Neural cell (in vitro differentiated cells): ENCODE measurements at regions not wholly inside any gene's neighbourhood (a gene's known extent, or its start where the extent isn't known, plus 50 kb on each side); places are given as distances from the start of the nearest gene placed in this dataset.

Source experiments
- H2AFZ ChIP-seq: fragments of 200-600, 300-800 bp; sonication (generic), shearing (Covaris generic); 2 replicates; pipeline ENCODE4 v1.6.0; 2014; ENCODE audit warnings: low read depth, mild to moderate bottlenecking, antibody characterized with exemption, low read length, moderate library complexity
- H3F3A ChIP-seq: fragments of 200-600 bp; shearing (Covaris generic); 2 replicates; pipeline ENCODE4 v1.6.1; 2016; ENCODE audit warnings: mild to moderate bottlenecking, moderate library complexity, mixed read lengths, antibody characterized with exemption, low read length; ENCODE audit not compliant: insufficient read depth, poor library complexity, severe bottlenecking
- H3K27ac ChIP-seq: fragments of 200-600, 300-800 bp; sonication (generic), shearing (Covaris generic); 2 replicates; pipeline ENCODE4 v1.5.1; 2014; ENCODE audit warnings: mild to moderate bottlenecking, low read length, moderate library complexity
- H3K27me3 ChIP-seq: fragments of 300-800, 200-600 bp; sonication (generic), shearing (Covaris generic); 2 replicates; pipeline ENCODE4 v1.6.0; 2014; ENCODE audit warnings: mild to moderate bottlenecking, low read depth, low read length, moderate library complexity; ENCODE audit not compliant: insufficient read depth
- H3K36me3 ChIP-seq: fragments of 300-800, 200-600 bp; sonication (generic), shearing (Covaris generic); 2 replicates; pipeline ENCODE4 v1.5.1; 2014; ENCODE audit warnings: mild to moderate bottlenecking, antibody characterized with exemption, low read length, moderate library complexity; ENCODE audit not compliant: insufficient read depth
- H3K4me2 ChIP-seq: fragments of 300-800, 200-600 bp; sonication (generic), shearing (Covaris generic); 2 replicates; pipeline ENCODE4 v1.6.0; 2014; ENCODE audit warnings: mild to moderate bottlenecking, low read length
- H3K4me3 ChIP-seq: fragments of 300-800, 200-600 bp; sonication (generic), shearing (Covaris generic); 2 replicates; pipeline ENCODE4 v1.5.1; 2014; ENCODE audit warnings: mild to moderate bottlenecking, low read length, moderate library complexity
- H3K79me2 ChIP-seq: fragments of 200-600 bp; shearing (Covaris generic); replicated peaks from 2 replicates; pipeline ENCODE4 v1.6.0; 2014; ENCODE audit warnings: mild to moderate bottlenecking, low read length, moderate library complexity; ENCODE audit not compliant: insufficient read depth
- H3K9ac ChIP-seq: fragments of 300-800, 200-600 bp; sonication (generic), shearing (Covaris generic); 2 replicates; pipeline ENCODE4 v1.6.1; 2016; ENCODE audit warnings: mild to moderate bottlenecking, low read length, mixed read lengths
- H3K9me2 ChIP-seq: fragments of 200-600 bp; shearing (Covaris generic); 2 replicates; pipeline ENCODE4 v1.6.1; 2016; ENCODE audit warnings: mild to moderate bottlenecking, low read length, mixed read lengths; ENCODE audit not compliant: insufficient read depth
- H3K9me3 ChIP-seq: fragments of 200-600, 300-800 bp; sonication (generic), shearing (Covaris generic); 2 replicates; pipeline ENCODE4 v1.6.1; 2016; ENCODE audit warnings: mild to moderate bottlenecking, mixed run types, low read length, moderate library complexity, mixed read lengths
- H4K20me1 ChIP-seq: fragments of 200-600 bp; shearing (Covaris generic); 2 replicates; pipeline ENCODE4 v1.6.1; 2016; ENCODE audit warnings: mild to moderate bottlenecking, mixed run types; ENCODE audit not compliant: insufficient read depth
- CTCF ChIP-seq: fragments of 450-650 bp; IDR thresholded peaks from 2 replicates; pipeline ENCODE4 v1.5.1; 2014; ENCODE audit warnings: antibody characterized with exemption, mild to moderate bottlenecking, moderate library complexity; ENCODE audit not compliant: poor library complexity, severe bottlenecking
- EP300 ChIP-seq: fragments of 450-650 bp; conservative IDR thresholded peaks from 2 replicates; pipeline ENCODE4 v1.6.1; 2014; ENCODE audit warnings: antibody characterized with exemption, mild to moderate bottlenecking, moderate library complexity; ENCODE audit not compliant: poor library complexity, severe bottlenecking
- EZH2 ChIP-seq: fragments of 200-600, 300-800 bp; shearing (Covaris generic), sonication (generic); IDR thresholded peaks from 2 replicates; pipeline ENCODE4 v1.6.1; 2014; ENCODE audit warnings: antibody characterized with exemption, low read length, borderline replicate concordance, mild to moderate bottlenecking; ENCODE audit not compliant: insufficient read depth, poor library complexity, severe bottlenecking
- MXI1 ChIP-seq: fragments of 450-650 bp; conservative IDR thresholded peaks from 2 replicates; pipeline ENCODE4 v1.6.1; 2014; ENCODE audit warnings: antibody characterized with exemption, mild to moderate bottlenecking; ENCODE audit not compliant: poor library complexity, severe bottlenecking
- POLR2AphosphoS5 ChIP-seq: IDR thresholded peaks from 2 replicates; pipeline ENCODE4 v1.6.1; 2012
- RAD21 ChIP-seq: fragments of 450-650 bp; conservative IDR thresholded peaks from 2 replicates; pipeline ENCODE4 v1.6.1; 2014; ENCODE audit warnings: antibody characterized with exemption, mild to moderate bottlenecking, moderate library complexity
- REST ChIP-seq: IDR thresholded peaks from 2 replicates; pipeline ENCODE4 v1.6.1; 2012; ENCODE audit warnings: borderline replicate concordance
- SMC3 ChIP-seq: fragments of 450-650 bp; conservative IDR thresholded peaks from 2 replicates; pipeline ENCODE4 v1.6.1; 2014; ENCODE audit warnings: antibody characterized with exemption, mild to moderate bottlenecking, moderate library complexity; ENCODE audit not compliant: poor library complexity
- TAF1 ChIP-seq: IDR thresholded peaks from 2 replicates; pipeline ENCODE4 v1.6.1; 2012; ENCODE audit warnings: low read depth

GRCh38 chr6:27667657-27668441 lies 194.9 kb upstream of the ZNF184 start:
- peaks cover 70% of the 10 kb centered on the region for H3K27me3 ChIP-seq
- no peaks in the 10 kb centered on the region for H3K9me2 ChIP-seq
- TF ChIP-seq CTCF (no peak), POLR2AphosphoS5 (no peak)
- H3K4me2 ChIP-seq, result no peak overlapping the region
- H3K79me2 ChIP-seq, result no peaks in the 10 kb centered on the region
- no peak overlapping the region for H3K9ac ChIP-seq
- no peak overlapping the region for H3K4me3 ChIP-seq
- no peak overlapping the region for H3K27ac ChIP-seq
- H2AFZ ChIP-seq, result no peak overlapping the region
- H4K20me1 ChIP-seq, result no peaks in the 10 kb centered on the region
- H3K9me3 ChIP-seq, result no peaks in the 10 kb centered on the region
- H3F3A ChIP-seq, result no peaks in the 10 kb centered on the region
- no peaks in the 10 kb centered on the region for H3K36me3 ChIP-seq

GRCh38 chr6:27667016-27667656 lies 194.2 kb upstream of the ZNF184 start:
- Histone ChIP-seq H3F3A (no peaks in the 10 kb centered on the region), H3K9ac (no peak overlapping the region), H3K27me3 (peaks cover 63% of the 10 kb centered on the region), H2AFZ (no peak overlapping the region), H3K36me3 (no peaks in the 10 kb centered on the region), H3K4me2 (no peak overlapping the region), H4K20me1 (no peaks in the 10 kb centered on the region), H3K79me2 (no peaks in the 10 kb centered on the region), H3K9me2 (no peaks in the 10 kb centered on the region), H3K4me3 (no peak overlapping the region), H3K9me3 (no peaks in the 10 kb centered on the region), H3K27ac (no peak overlapping the region)
- no peak for TF ChIP-seq MXI1
- TF ChIP-seq REST, result no peak
- no peak for TF ChIP-seq POLR2AphosphoS5

- Histone ChIP-seq H3K36me3 (no peaks in the 10 kb centered on the region), H4K20me1 (no peaks in the 10 kb centered on the region), H3K79me2 (no peaks in the 10 kb centered on the region), H3K4me3 (no peak overlapping the region), H3F3A (no peaks in the 10 kb centered on the region), H3K4me2 (no peak overlapping the region), H3K9me3 (no peaks in the 10 kb centered on the region), H3K9ac (no peak overlapping the region), H3K27me3 (peaks cover 19% of the 10 kb centered on the region), H3K9me2 (no peaks in the 10 kb centered on the region), H3K27ac (no peak overlapping the region), H2AFZ (no peak overlapping the region)
- TF ChIP-seq EZH2 (no peak), EP300 (no peak), TAF1 (no peak), POLR2AphosphoS5 (no peak), REST (no peak), RAD21 (no peak), CTCF (no peak), SMC3 (no peak), MXI1 (no peak)
Observed at GRCh38 chr6:27662769-27663168, 189.9 kb upstream of the ZNF184 start.
